ENCODE measurements at regions not wholly inside any gene's neighbourhood (a gene's known extent, or its start where the extent isn't known, plus 50 kb on each side); places are given as distances from the start of the nearest gene placed in this dataset.
"Not testable (repeated sequence)": the region's sequence is repeated elsewhere in the genome, so short reads cannot be mapped to it uniquely, and the experiment has no call there.

- no peak for DNase-seq (ENCODE audit: low read depth)
Measured at GRCh38 chr16:26976873-26977272, 89.9 kb upstream of the C16orf82 start.

GRCh38 chr16:26981266-26981938, 85.3 kb upstream of the C16orf82 start:
- no peak for DNase-seq (ENCODE audit: low read depth)

GRCh38 chr16:26982422-26982821, 84.3 kb upstream of the C16orf82 start:
- DNase-seq (ENCODE audit: low read depth), result no peak

- DNase-seq (ENCODE audit: low read depth), result no peak
Measured at GRCh38 chr16:26983426-26983825, 83.3 kb upstream of the C16orf82 start.

- DNase-seq (ENCODE audit: low read depth), result no peak
Measured at GRCh38 chr16:26985100-26986065, 81.3 kb upstream of the C16orf82 start.

- no peak for DNase-seq (ENCODE audit: low read depth)
Measured at GRCh38 chr16:26987597-26988010, 79.1 kb upstream of the C16orf82 start.

- no peak for DNase-seq (ENCODE audit: low read depth)
Measured at GRCh38 chr16:26988186-26988585, 78.5 kb upstream of the C16orf82 start.

GRCh38 chr16:26990384-26991120, 76.2 kb upstream of the C16orf82 start:
- DNase-seq (ENCODE audit: low read depth), result not testable (repeated sequence)

GRCh38 chr16:26992666-26993349, 73.9 kb upstream of the C16orf82 start:
- DNase-seq (ENCODE audit: low read depth), result no peak

- DNase-seq (ENCODE audit: low read depth), result no peak
Measured at GRCh38 chr16:26993511-26993910, 73.2 kb upstream of the C16orf82 start.

- DNase-seq (ENCODE audit: low read depth), result no peak
Measured at GRCh38 chr16:26993963-26994362, 72.8 kb upstream of the C16orf82 start.

- no peak for DNase-seq (ENCODE audit: low read depth)
Measured at GRCh38 chr16:26995522-26995921, 71.2 kb upstream of the C16orf82 start.

- DNase-seq (ENCODE audit: low read depth), result no peak
Measured at GRCh38 chr16:27005386-27005785, 61.3 kb upstream of the C16orf82 start.

Measured in LHCN-M2 (cell line).